Testis (tissue), 2 donors: ENCODE measurements at regions not wholly inside any gene's neighbourhood (a gene's known extent, or its start where the extent isn't known, plus 50 kb on each side); places are given as distances from the start of the nearest gene placed in this dataset.

ENCODE experiments used
- POLR2A ChIP-seq: fragments of 450-650 bp; IDR thresholded peaks from one replicate; pipeline ENCODE4 v1.6.1; 2017; ENCODE audit warnings: antibody characterized with exemption, mild to moderate bottlenecking, moderate library complexity
- TF ChIP-seq, protein P1 (sequence below), 3 experiments: fragments of 450-650 bp in 2 of 3; fragments of 200-600 bp in 1 of 3; sonication (generic) in 1 of 3; IDR thresholded peaks; one replicate each; pipeline ENCODE4 v1.5.1; 2016 to 2019; ENCODE audit warnings: antibody characterized with exemption in 3 of 3, mild to moderate bottlenecking in 2 of 3, moderate library complexity in 1 of 3

- TF ChIP-seq, protein P1, sequence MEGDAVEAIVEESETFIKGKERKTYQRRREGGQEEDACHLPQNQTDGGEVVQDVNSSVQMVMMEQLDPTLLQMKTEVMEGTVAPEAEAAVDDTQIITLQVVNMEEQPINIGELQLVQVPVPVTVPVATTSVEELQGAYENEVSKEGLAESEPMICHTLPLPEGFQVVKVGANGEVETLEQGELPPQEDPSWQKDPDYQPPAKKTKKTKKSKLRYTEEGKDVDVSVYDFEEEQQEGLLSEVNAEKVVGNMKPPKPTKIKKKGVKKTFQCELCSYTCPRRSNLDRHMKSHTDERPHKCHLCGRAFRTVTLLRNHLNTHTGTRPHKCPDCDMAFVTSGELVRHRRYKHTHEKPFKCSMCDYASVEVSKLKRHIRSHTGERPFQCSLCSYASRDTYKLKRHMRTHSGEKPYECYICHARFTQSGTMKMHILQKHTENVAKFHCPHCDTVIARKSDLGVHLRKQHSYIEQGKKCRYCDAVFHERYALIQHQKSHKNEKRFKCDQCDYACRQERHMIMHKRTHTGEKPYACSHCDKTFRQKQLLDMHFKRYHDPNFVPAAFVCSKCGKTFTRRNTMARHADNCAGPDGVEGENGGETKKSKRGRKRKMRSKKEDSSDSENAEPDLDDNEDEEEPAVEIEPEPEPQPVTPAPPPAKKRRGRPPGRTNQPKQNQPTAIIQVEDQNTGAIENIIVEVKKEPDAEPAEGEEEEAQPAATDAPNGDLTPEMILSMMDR (IDR thresholded peaks at IDR 0.05), result no peak
- TF ChIP-seq POLR2A, result no peak
These were observed 1301.8 kb downstream of the BRINP3 start for GRCh38 chr1:189175889-189176288.
